Naive thymus-derived CD8-positive, alpha-beta T cell (primary cell): ENCODE measurements at regions not wholly inside any gene's neighbourhood (a gene's known extent, or its start where the extent isn't known, plus 50 kb on each side); places are given as distances from the start of the nearest gene placed in this dataset.
"Not testable (repeated sequence)": the region's sequence is repeated elsewhere in the genome, so short reads cannot be mapped to it uniquely, and the experiment has no call there.

ENCODE experiments used
- ATAC-seq, 2 donors: fragments of 150-1000 bp; cut with Tn5 transposase in 1 of 2; sonication (Bioruptor Pico), chemical (Tn5 transposase) in 1 of 2; 1 replicate in 1 of 2; 2 replicates in 1 of 2; pipeline ENCODE4 v1.10.0; 2021; ENCODE audit warnings: mild to moderate bottlenecking in 2 of 2, moderate library complexity in 2 of 2
- POLR2A ChIA-PET: fragments of 350-600 bp; sonication (Branson Sonifier 250); formaldehyde crosslinking; loops from one replicate; lab custom pipeline; 2021; ENCODE audit warnings: antibody characterized with exemption; lab: Charles Lee
- DNase-seq, 10 donors: peaks; one replicate each; pipeline versions ENCODE4 v3.0.0 to v3.0.0-alpha.2; 2020 to 2022
- H3K27ac Mint-ChIP-seq, 10 donors: one replicate each; pipeline ENCODE4 v1.8.0; 2020 to 2022; ENCODE audit warnings: mild to moderate bottlenecking in 10 of 10, mixed read lengths in 10 of 10, moderate library complexity in 4 of 10, inconsistent platforms in 1 of 10
- H3K27me3 Mint-ChIP-seq, 5 donors: one replicate each; pipeline ENCODE4 v1.8.0; 2021 to 2022; ENCODE audit warnings: mixed read lengths in 5 of 5
- H3K36me3 Mint-ChIP-seq, 3 donors: one replicate each; pipeline ENCODE4 v1.8.0; 2020 to 2022; ENCODE audit warnings: mixed read lengths in 3 of 3, mild to moderate bottlenecking in 2 of 3, inconsistent platforms in 1 of 3
- H3K4me1 Mint-ChIP-seq, 4 donors: one replicate each; pipeline ENCODE4 v1.8.0; 2021 to 2022; ENCODE audit warnings: mixed read lengths in 4 of 4
- H3K4me3 Mint-ChIP-seq, 10 donors: one replicate each; pipeline ENCODE4 v1.8.0; 2020 to 2022; ENCODE audit warnings: mild to moderate bottlenecking in 10 of 10, mixed read lengths in 10 of 10, moderate library complexity in 6 of 10, inconsistent platforms in 1 of 10
- H3K9me3 Mint-ChIP-seq, 9 donors: one replicate each; pipeline ENCODE4 v1.8.0; 2020 to 2022; ENCODE audit warnings: mixed read lengths in 9 of 9, mild to moderate bottlenecking in 3 of 9, inconsistent platforms in 1 of 9, moderate library complexity in 1 of 9

GRCh38 chr2:71961289-71962027 is 186.2 kb downstream of the CYP26B1 start:
- POLR2A ChIA-PET = no interaction called here
- ATAC-seq (no peak), DNase-seq (no peak)
- H3K4me3 Mint-ChIP-seq = no peak overlapping the region
- H3K27ac Mint-ChIP-seq = no peak overlapping the region
- H3K4me1 Mint-ChIP-seq = no peaks in the 10 kb centered on the region
- H3K9me3 Mint-ChIP-seq = peaks cover 0 to 40% (median 14%) of the 10 kb centered on the region in 9 donors
- peaks cover 0 to 12% (median 0%) of the 10 kb centered on the region in 3 donors for H3K36me3 Mint-ChIP-seq
- peaks cover 2 to 8% (median 2%) of the 10 kb centered on the region in 5 donors for H3K27me3 Mint-ChIP-seq

- no peak for DNase-seq
- H3K4me1 Mint-ChIP-seq = no peaks in the 10 kb centered on the region
- peaks cover 0 to 51% (median 16%) of the 10 kb centered on the region in 9 donors for H3K9me3 Mint-ChIP-seq
- peaks cover 2 to 8% (median 5%) of the 10 kb centered on the region in 5 donors for H3K27me3 Mint-ChIP-seq
- no peak overlapping the region for H3K27ac Mint-ChIP-seq
- POLR2A ChIA-PET = no interaction called here
- ATAC-seq = no peak
- peaks cover 0 to 15% (median 0%) of the 10 kb centered on the region in 3 donors for H3K36me3 Mint-ChIP-seq
- no peak overlapping the region for H3K4me3 Mint-ChIP-seq
Observed at GRCh38 chr2:71959494-71959893, 188.2 kb downstream of the CYP26B1 start.

- peaks cover 6 to 17% (median 7%) of the 10 kb centered on the region in 5 donors for H3K27me3 Mint-ChIP-seq
- H3K36me3 Mint-ChIP-seq = peaks cover 0 to 15% (median 0%) of the 10 kb centered on the region in 3 donors
- DNase-seq, POLR2A ChIA-PET, H3K4me1 Mint-ChIP-seq, H3K27ac Mint-ChIP-seq, ATAC-seq, H3K4me3 Mint-ChIP-seq: not testable (repeated sequence)
- peaks cover 0 to 51% (median 16%) of the 10 kb centered on the region in 9 donors for H3K9me3 Mint-ChIP-seq
Observed at GRCh38 chr2:71958426-71958825, 189.2 kb downstream of the CYP26B1 start.

GRCh38 chr2:71952572-71953188 is 195.0 kb downstream of the CYP26B1 start:
- no peak overlapping the region for H3K27ac Mint-ChIP-seq
- no peak for ATAC-seq
- H3K4me1 Mint-ChIP-seq = no peaks in the 10 kb centered on the region
- POLR2A ChIA-PET = no interaction called here
- peaks cover 0 to 12% (median 0%) of the 10 kb centered on the region in 3 donors for H3K36me3 Mint-ChIP-seq
- peaks cover 5 to 36% (median 7%) of the 10 kb centered on the region in 5 donors for H3K27me3 Mint-ChIP-seq
- no peak for DNase-seq
- peaks cover 0 to 23% (median 12%) of the 10 kb centered on the region in 9 donors for H3K9me3 Mint-ChIP-seq
- no peak overlapping the region for H3K4me3 Mint-ChIP-seq

DNA sequence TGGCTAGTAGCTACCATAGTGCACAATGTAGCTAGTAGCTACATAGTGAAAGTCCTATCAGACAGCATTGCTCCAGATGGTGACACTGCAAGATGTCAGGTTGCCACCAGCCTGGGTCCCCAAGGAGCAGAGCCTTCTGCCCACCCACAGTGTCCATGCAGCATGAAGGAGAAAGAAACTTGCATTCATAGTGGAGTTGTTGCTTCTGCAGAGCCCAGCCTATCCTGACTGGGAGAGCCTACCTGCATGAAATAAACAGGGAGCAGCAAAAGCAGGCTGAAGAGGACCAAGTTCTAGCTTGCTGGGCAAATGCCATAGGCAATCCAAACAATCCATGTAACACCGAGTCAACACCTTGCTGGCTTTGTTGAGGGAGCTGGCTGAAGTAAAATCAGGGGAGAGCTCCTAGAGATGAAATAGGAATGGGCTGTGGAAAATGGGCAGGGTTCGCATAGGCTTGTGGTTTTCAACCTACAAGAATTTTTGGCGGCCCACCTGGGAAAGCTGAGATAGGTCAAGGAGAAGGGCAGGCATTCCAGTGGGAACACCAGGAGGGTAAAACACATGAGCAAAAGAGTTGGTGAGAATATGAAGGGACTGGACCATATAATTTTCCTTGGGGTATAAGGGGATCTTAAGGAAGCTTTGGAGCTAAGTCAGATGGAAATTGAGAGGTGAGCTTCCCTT is 195.8 kb downstream of the CYP26B1 start:
- ATAC-seq (no peak), DNase-seq (no peak)
- Mint-ChIP-seq H3K36me3 (peaks cover 0 to 8% (median 0%) of the 10 kb centered on the region in 3 donors), H3K4me3 (no peak overlapping the region), H3K27ac (no peak overlapping the region), H3K4me1 (no peaks in the 10 kb centered on the region), H3K27me3 (peaks cover 5 to 36% (median 8%) of the 10 kb centered on the region in 5 donors), H3K9me3 (peaks cover 0 to 15% (median 8%) of the 10 kb centered on the region in 9 donors)
- POLR2A ChIA-PET = no interaction called here

GRCh38 chr2:71951083-71951468 is 196.6 kb downstream of the CYP26B1 start:
- POLR2A ChIA-PET = no interaction called here
- H3K36me3 Mint-ChIP-seq = no peaks in the 10 kb centered on the region
- ATAC-seq = no peak

GRCh38 chr2:71950256-71951082 is 197.2 kb downstream of the CYP26B1 start:
- DNase-seq (no peak), ATAC-seq (no peak)
- H3K9me3 Mint-ChIP-seq = peaks cover 0 to 6% (median 0%) of the 10 kb centered on the region in 9 donors
- no peak overlapping the region for H3K4me3 Mint-ChIP-seq
- H3K36me3 Mint-ChIP-seq = no peaks in the 10 kb centered on the region
- POLR2A ChIA-PET = no interaction called here
- no peak overlapping the region for H3K27ac Mint-ChIP-seq
- no peaks in the 10 kb centered on the region for H3K4me1 Mint-ChIP-seq
- H3K27me3 Mint-ChIP-seq = peaks cover 5 to 37% (median 8%) of the 10 kb centered on the region in 5 donors

More at GRCh38 chr2:71951083-71951468, 196.6 kb downstream of the CYP26B1 start:
- Mint-ChIP-seq H3K27me3 (peaks cover 5 to 36% (median 8%) of the 10 kb centered on the region in 5 donors), H3K27ac (no peak overlapping the region), H3K4me3 (no peak overlapping the region), H3K9me3 (peaks cover 0 to 9% (median 0%) of the 10 kb centered on the region in 9 donors), H3K4me1 (no peaks in the 10 kb centered on the region)
- no peak for DNase-seq

GRCh38 chr2:71949537-71949798 is 198.2 kb downstream of the CYP26B1 start:
- H3K9me3 Mint-ChIP-seq = peaks cover 0 to 2% (median 0%) of the 10 kb centered on the region in 9 donors
- ATAC-seq = no peak
- H3K27ac Mint-ChIP-seq = no peak overlapping the region

GRCh38 chr2:71948781-71949536 is 198.7 kb downstream of the CYP26B1 start:
- Mint-ChIP-seq H3K4me1 (no peaks in the 10 kb centered on the region), H3K27ac (no peak overlapping the region), H3K4me3 (no peak overlapping the region), H3K36me3 (no peaks in the 10 kb centered on the region), H3K9me3 (no peaks in the 10 kb centered on the region), H3K27me3 (peaks cover 4 to 41% (median 11%) of the 10 kb centered on the region in 5 donors)
- no peak for DNase-seq
- ATAC-seq = no peak
- POLR2A ChIA-PET = no interaction called here

More at GRCh38 chr2:71949537-71949798, 198.2 kb downstream of the CYP26B1 start:
- no peak overlapping the region for H3K4me3 Mint-ChIP-seq
- DNase-seq = no peak
- no peaks in the 10 kb centered on the region for H3K4me1 Mint-ChIP-seq
- peaks cover 6 to 41% (median 10%) of the 10 kb centered on the region in 5 donors for H3K27me3 Mint-ChIP-seq
- POLR2A ChIA-PET = no interaction called here
- no peaks in the 10 kb centered on the region for H3K36me3 Mint-ChIP-seq

GRCh38 chr2:71947809-71948208 is 199.9 kb downstream of the CYP26B1 start:
- ATAC-seq (no peak), DNase-seq (no peak)
- Mint-ChIP-seq H3K4me3 (no peak overlapping the region), H3K4me1 (no peaks in the 10 kb centered on the region), H3K9me3 (no peaks in the 10 kb centered on the region), H3K27me3 (peaks cover 4 to 35% (median 11%) of the 10 kb centered on the region in 5 donors), H3K36me3 (no peaks in the 10 kb centered on the region), H3K27ac (no peak overlapping the region)
- POLR2A ChIA-PET = no interaction called here

- Mint-ChIP-seq H3K36me3 (no peaks in the 10 kb centered on the region), H3K4me3 (no peak overlapping the region), H3K4me1 (no peaks in the 10 kb centered on the region), H3K27ac (no peak overlapping the region), H3K27me3 (peaks cover 3 to 32% (median 6%) of the 10 kb centered on the region in 5 donors), H3K9me3 (no peaks in the 10 kb centered on the region)
- ATAC-seq (no peak), DNase-seq (no peak)
- POLR2A ChIA-PET = no interaction called here
Observed at GRCh38 chr2:71945603-71945959, 202.1 kb downstream of the CYP26B1 start.
